Activated B cell treated with CpG ODN at 0.5 μM for 24 hours (primary cell): ENCODE measurements at regions not wholly inside any gene's neighbourhood (a gene's known extent, or its start where the extent isn't known, plus 50 kb on each side); places are given as distances from the start of the nearest gene placed in this dataset.

Experiments used
- ATAC-seq: fragments of 200-7000 bp; cut with Tn5 transposase; one replicate; pipeline ENCODE4 v1.10.0; 2021; ENCODE audit warnings: low read depth, mild to moderate bottlenecking, moderate library complexity
- CTCF ChIA-PET: fragments of 350-600 bp; sonication (Branson Sonifier 250); formaldehyde crosslinking; loops from one replicate; lab custom pipeline; 2021; ENCODE audit warnings: antibody characterized with exemption; lab: Charles Lee
- POLR2A ChIA-PET: fragments of 350-600 bp; sonication (Branson Sonifier 250); formaldehyde crosslinking; loops from one replicate; lab custom pipeline; 2021; ENCODE audit warnings: antibody characterized with exemption; lab: Charles Lee
- DNase-seq: peaks from one replicate; pipeline ENCODE4 v3.0.0; 2022
- H3K27ac Mint-ChIP-seq: one replicate; pipeline ENCODE4 v1.8.0; 2020; ENCODE audit warnings: mixed read lengths
- H3K27me3 Mint-ChIP-seq: one replicate; pipeline ENCODE4 v1.8.0; 2021; ENCODE audit warnings: mixed read lengths
- H3K36me3 Mint-ChIP-seq: one replicate; pipeline ENCODE4 v1.8.0; 2021; ENCODE audit warnings: low read depth, mixed read lengths
- H3K4me1 Mint-ChIP-seq: one replicate; pipeline ENCODE4 v1.8.0; 2021; ENCODE audit warnings: mixed read lengths
- H3K4me3 Mint-ChIP-seq: one replicate; pipeline ENCODE4 v1.8.0; 2020; ENCODE audit warnings: mild to moderate bottlenecking, mixed read lengths
- H3K9me3 Mint-ChIP-seq: one replicate; pipeline ENCODE4 v1.8.0; 2020; ENCODE audit warnings: mixed read lengths
- CTCF ChIP-seq: fragments of 200-600 bp; IDR thresholded peaks from one replicate; pipeline ENCODE4 v1.8.0; 2022; ENCODE audit warnings: antibody characterized with exemption, mild to moderate bottlenecking
- intact Hi-C: fragments of 100-400 bp; cut with micrococcal nuclease; formaldehyde crosslinking; loops from one replicate; pipeline ENCODE4 v1.15.1; 2024

- no peaks in the 10 kb centered on the region for H3K4me1 Mint-ChIP-seq
- intact Hi-C loops: no loop called here
- H3K4me3 Mint-ChIP-seq: no peak overlapping the region
- no peak for DNase-seq
- TF ChIP-seq CTCF: no peak
- no peak for ATAC-seq
- no peaks in the 10 kb centered on the region for H3K9me3 Mint-ChIP-seq
- no peaks in the 10 kb centered on the region for H3K27me3 Mint-ChIP-seq
- CTCF ChIA-PET: no interaction called here
- H3K36me3 Mint-ChIP-seq: no peaks in the 10 kb centered on the region
- H3K27ac Mint-ChIP-seq: no peak overlapping the region
- POLR2A ChIA-PET: no interaction called here
Observed at GRCh38 chr22:49042877-49043859, 784.5 kb downstream of the BRD1 start.

- POLR2A ChIA-PET: no interaction called here
- DNase-seq (no peak), ATAC-seq (no peak)
- no peak for TF ChIP-seq CTCF
- intact Hi-C loops: no loop called here
- no peaks in the 10 kb centered on the region for H3K36me3 Mint-ChIP-seq
- CTCF ChIA-PET: no interaction called here
- no peak overlapping the region for H3K4me3 Mint-ChIP-seq
- H3K9me3 Mint-ChIP-seq: no peaks in the 10 kb centered on the region
- H3K27me3 Mint-ChIP-seq: no peaks in the 10 kb centered on the region
- H3K27ac Mint-ChIP-seq: no peak overlapping the region
- H3K4me1 Mint-ChIP-seq: no peaks in the 10 kb centered on the region
Observed at GRCh38 chr22:49042066-49042465, 785.6 kb downstream of the BRD1 start.

GRCh38 chr22:49040754-49041467 is 786.8 kb downstream of the BRD1 start:
- no peaks in the 10 kb centered on the region for H3K4me1 Mint-ChIP-seq
- H3K4me3 Mint-ChIP-seq: no peak overlapping the region
- DNase-seq (no peak), ATAC-seq (no peak)
- TF ChIP-seq CTCF: no peak
- H3K36me3 Mint-ChIP-seq: no peaks in the 10 kb centered on the region
- H3K27ac Mint-ChIP-seq: no peak overlapping the region
- intact Hi-C loops: no loop called here
- ChIA-PET POLR2A (no interaction called here), CTCF (no interaction called here)
- H3K9me3 Mint-ChIP-seq: peaks cover 5% of the 10 kb centered on the region
- no peaks in the 10 kb centered on the region for H3K27me3 Mint-ChIP-seq

GRCh38 chr22:49040111-49040510 is 787.6 kb downstream of the BRD1 start:
- Mint-ChIP-seq H3K27ac (no peak overlapping the region), H3K4me3 (no peak overlapping the region), H3K9me3 (peaks cover 5% of the 10 kb centered on the region), H3K4me1 (no peaks in the 10 kb centered on the region), H3K36me3 (no peaks in the 10 kb centered on the region), H3K27me3 (no peaks in the 10 kb centered on the region)
- DNase-seq: no peak
- intact Hi-C loops: no loop called here
- ChIA-PET POLR2A (no interaction called here), CTCF (no interaction called here)
- TF ChIP-seq CTCF: no peak
- no peak for ATAC-seq

GRCh38 chr22:49039625-49040024 is 788.0 kb downstream of the BRD1 start:
- DNase-seq: no peak
- TF ChIP-seq CTCF: no peak

More at GRCh38 chr22:49039625-49040024, 788.0 kb downstream of the BRD1 start:
- ChIA-PET CTCF (no interaction called here), POLR2A (no interaction called here)
- no peaks in the 10 kb centered on the region for H3K4me1 Mint-ChIP-seq
- H3K4me3 Mint-ChIP-seq: no peak overlapping the region
- intact Hi-C loops: no loop called here
- ATAC-seq: no peak
- no peaks in the 10 kb centered on the region for H3K36me3 Mint-ChIP-seq
- peaks cover 5% of the 10 kb centered on the region for H3K9me3 Mint-ChIP-seq
- H3K27me3 Mint-ChIP-seq: no peaks in the 10 kb centered on the region
- H3K27ac Mint-ChIP-seq: no peak overlapping the region
